NOMO-1 treated with DMSO at 0.1 percent for 48 hours (cell line): ENCODE measurements at regions not wholly inside any gene's neighbourhood (a gene's known extent, or its start where the extent isn't known, plus 50 kb on each side); places are given as distances from the start of the nearest gene placed in this dataset.

Experiments
- DNase-seq: peaks from one replicate; lab custom pipeline; 2025; ENCODE audit not compliant: unreplicated experiment; lab: John Stamatoyannopoulos, UW

GRCh38 chr9:111197256-111197655 is 132.8 kb downstream of the OR2K2 start:
- no peak for DNase-seq

GRCh38 chr9:111195766-111196165 is 134.3 kb downstream of the OR2K2 start:
- no peak for DNase-seq

- no peak for DNase-seq
Measured at GRCh38 chr9:111193095-111193494, 136.9 kb downstream of the OR2K2 start.

DNA sequence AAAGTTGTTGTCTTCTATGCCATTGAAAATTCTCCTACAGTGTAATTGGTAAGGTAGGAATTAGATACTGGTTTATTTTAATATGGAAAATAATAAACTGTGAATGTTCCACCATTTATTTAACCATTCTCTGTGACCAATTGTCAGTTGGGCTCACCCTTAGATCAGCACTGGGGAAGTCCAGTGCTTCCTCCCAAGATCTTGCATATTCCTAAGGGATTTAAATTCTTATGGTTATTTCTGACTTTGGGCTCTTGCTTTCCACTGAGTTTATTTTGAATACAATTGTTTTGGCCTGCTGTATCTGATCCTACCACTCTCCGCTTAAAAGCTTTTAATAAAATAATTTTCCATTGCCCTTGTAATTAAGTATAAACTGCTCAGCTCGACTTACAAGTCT is 137.4 kb downstream of the OR2K2 start:
- DNase-seq, result no peak

DNA sequence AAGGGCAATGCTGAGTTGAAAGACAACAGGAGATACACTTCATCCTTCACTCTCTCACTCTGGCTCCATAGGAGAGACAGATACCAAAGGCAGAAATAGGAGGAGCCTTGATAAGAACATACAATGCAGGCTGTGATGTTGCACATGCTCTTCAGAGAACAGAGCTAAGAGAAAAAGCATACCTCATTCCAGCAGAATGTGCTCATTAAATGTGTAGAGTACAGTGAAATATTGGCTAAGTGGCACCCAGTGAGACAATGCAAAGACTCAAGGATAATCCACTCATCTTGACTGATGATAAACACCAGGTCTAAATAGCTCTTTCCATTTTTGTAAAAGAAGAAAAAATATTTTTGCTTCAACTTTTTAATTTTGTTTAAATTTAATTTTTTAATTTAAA is 139.7 kb downstream of the OR2K2 start:
- no peak for DNase-seq

- DNase-seq, result no peak
Measured at GRCh38 chr9:111187376-111187775, 142.6 kb downstream of the OR2K2 start.

GRCh38 chr9:111186021-111186530 is 143.9 kb downstream of the OR2K2 start:
- peak; percentile 15 for DNase-seq

DNA sequence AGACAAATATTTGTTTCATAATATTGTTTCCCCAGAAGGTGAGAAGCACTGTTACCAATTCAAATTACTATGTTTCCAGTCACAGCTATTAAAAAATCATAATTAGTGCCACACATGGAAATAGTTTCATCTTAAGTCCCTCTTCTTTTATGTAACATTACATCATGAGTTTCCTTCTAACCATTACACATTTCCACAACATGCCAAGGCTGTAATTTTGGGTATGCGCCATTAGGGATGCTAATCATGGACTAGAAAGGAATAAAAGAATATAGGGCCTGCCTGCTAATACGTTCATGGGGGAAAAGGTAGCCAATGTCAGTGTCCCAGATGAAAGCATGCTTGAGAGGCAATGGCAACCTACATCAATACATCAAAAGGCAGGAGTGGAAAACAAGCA is 142.5 kb upstream of the LPAR1 start:
- DNase-seq, result no peak

DNA sequence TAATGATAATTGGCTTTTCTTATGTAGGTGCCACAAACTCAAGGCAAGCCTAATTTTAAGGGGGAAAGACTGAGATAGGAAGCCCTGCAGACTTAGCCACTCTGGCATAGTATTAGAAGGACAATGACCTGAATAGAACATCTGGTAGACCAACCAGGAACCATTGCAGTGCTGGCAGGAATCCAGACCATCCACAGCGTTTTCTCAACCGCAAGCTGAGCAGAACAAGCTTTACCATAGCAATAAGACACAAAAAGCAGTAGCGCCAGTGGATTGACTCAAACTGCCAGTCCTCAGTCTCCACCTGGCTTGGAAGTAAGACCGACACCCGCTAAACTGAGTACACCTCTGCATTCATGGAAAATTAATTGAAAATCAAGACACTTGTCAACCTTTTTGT is 141.3 kb upstream of the LPAR1 start:
- DNase-seq, result peak; percentile 42

GRCh38 chr9:111178331-111179055 is 140.2 kb upstream of the LPAR1 start:
- DNase-seq, result peak; percentile 38

- no peak for DNase-seq
Measured at GRCh38 chr9:111176511-111176910, 138.2 kb upstream of the LPAR1 start.

- DNase-seq, result no peak
Measured at GRCh38 chr9:111175350-111175749, 137.1 kb upstream of the LPAR1 start.

DNA sequence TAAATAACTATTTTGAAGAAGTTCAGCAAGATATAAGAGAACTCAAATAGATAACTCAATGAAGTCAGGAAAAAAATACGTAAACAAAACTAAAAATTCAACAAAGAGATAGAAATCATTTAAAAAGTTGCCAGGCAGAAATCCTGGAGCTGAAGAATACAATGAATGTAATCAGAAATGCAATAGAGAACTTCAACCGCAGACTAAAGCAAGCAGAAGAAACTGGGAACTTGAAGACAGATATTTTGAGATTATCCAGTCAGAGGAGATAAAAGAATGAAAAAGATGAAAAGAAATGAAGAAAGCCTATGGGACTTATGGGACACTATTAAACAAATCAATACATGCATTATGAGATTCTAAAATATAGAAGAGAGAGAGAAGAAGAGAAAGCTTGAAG is 129.1 kb upstream of the LPAR1 start:
- DNase-seq, result no peak

- peak; percentile 71 for DNase-seq
Measured at GRCh38 chr9:111163716-111164389, 125.6 kb upstream of the LPAR1 start.

DNA sequence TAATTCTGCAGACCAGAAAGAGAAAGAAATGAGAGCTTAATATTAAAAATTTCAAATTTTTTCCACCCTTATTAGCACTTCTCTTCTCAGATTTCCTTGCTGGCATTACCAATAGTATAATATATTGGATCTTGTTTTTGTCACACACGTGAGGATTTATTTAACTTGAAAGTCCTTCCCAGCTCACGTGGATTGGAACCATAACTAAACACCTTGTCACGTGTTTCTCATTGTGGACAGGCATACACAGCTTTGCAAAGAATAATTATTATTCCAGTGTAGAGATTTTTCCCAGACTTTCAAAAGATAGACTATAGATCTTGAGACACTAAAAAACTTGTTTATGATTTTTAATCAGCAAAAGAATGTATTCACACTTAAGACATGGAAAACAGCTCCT is 123.8 kb upstream of the LPAR1 start:
- DNase-seq, result no peak

DNA sequence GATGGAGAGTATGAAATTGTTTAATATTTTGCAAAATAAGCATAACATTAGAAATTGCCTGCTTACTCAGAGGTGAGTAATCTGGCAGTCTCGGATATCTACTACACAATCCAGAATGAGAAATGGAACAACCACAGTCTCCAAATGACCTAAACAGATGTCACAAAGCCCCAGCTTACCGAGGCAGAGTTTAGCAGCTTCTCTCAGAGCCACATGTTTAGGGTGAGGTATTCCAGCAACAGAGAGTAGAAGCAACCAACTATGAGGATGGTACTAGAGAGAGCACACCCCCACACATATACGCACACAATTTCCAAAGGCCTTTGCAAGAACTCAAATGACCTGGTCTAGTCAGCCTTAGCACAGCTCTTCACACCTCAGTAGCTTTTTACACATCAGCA is 122.7 kb upstream of the LPAR1 start:
- no peak for DNase-seq

- no peak for DNase-seq
Measured at GRCh38 chr9:111158999-111159398, 120.7 kb upstream of the LPAR1 start.

- DNase-seq, result no peak
Measured at GRCh38 chr9:111158363-111158762, 120.1 kb upstream of the LPAR1 start.

GRCh38 chr9:111154081-111154562 is 115.9 kb upstream of the LPAR1 start:
- no peak for DNase-seq

DNA sequence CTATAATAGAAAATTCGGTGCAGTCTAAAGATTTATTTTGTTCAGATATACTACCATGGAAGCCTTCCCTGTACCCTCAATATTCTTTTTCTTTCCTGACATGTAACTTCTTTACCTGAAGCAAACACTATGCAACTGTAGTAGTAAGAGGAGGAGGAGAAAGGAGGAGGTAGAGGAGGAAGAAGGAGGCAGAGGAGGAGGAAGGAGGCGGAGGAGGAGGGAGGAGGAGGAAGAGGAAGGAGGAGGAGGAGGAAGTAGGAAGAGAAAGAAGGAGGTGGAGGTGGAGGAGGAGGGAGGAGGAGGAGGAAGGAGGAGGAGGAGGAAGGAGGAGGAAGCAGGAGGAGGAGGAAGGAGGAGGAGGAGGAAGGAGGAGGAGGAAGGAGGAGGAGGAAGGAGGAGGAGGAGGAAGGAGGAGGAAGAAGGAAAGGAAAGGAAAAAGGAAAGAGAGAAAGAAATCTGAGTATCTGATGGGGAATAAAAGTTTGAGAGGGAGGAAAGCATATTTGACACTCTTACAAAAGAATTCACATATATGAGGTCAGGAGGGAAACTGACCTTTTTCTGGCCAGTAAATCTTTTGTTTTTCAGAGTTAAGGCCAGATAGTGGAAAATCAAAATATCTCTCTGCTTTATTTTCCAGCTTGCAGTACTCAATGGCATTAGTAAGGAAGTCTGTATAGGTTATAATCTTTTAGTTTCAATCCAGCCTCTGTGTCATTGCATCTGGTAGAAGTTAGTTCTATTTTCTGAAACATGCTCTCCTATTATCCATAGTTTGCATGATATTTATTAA is 114.5 kb upstream of the LPAR1 start:
- no peak for DNase-seq

- no peak for DNase-seq
Measured at GRCh38 chr9:111151537-111151936, 113.3 kb upstream of the LPAR1 start.

- no peak for DNase-seq
Measured at GRCh38 chr9:111150181-111150580, 111.9 kb upstream of the LPAR1 start.
